Parathyroid adenoma (tissue), 2 donors: ENCODE measurements at regions not wholly inside any gene's neighbourhood (a gene's known extent, or its start where the extent isn't known, plus 50 kb on each side); places are given as distances from the start of the nearest gene placed in this dataset.
"Not testable (repeated sequence)": the region's sequence is repeated elsewhere in the genome, so short reads cannot be mapped to it uniquely, and the experiment has no call there.

ENCODE experiments used
- H2AFZ ChIP-seq: fragments of 300-600 bp; sonication (generic); one replicate; pipeline ENCODE4 v1.7.0; 2017; ENCODE audit warnings: antibody characterized with exemption, mild to moderate bottlenecking
- H3K27ac ChIP-seq: fragments of 300-600 bp; sonication (generic); one replicate; pipeline ENCODE4 v1.7.0; 2017
- H3K27me3 ChIP-seq: fragments of 300-600 bp; sonication (generic); one replicate; pipeline ENCODE4 v1.7.0; 2017; ENCODE audit warnings: low read length; ENCODE audit not compliant: control insufficient read depth, insufficient read depth
- H3K36me3 ChIP-seq: fragments of 300-600 bp; sonication (generic); one replicate; pipeline ENCODE4 v1.7.0; 2017; ENCODE audit warnings: low read length; ENCODE audit not compliant: control insufficient read depth, insufficient read depth
- H3K4me1 ChIP-seq: fragments of 300-600 bp; sonication (generic); one replicate; pipeline ENCODE4 v1.7.0; 2017; ENCODE audit warnings: control low read depth
- H3K4me2 ChIP-seq: fragments of 300-600 bp; sonication (generic); one replicate; pipeline ENCODE4 v1.7.0; 2017; ENCODE audit warnings: low read length
- H3K4me3 ChIP-seq: fragments of 300-600 bp; sonication (generic); one replicate; pipeline ENCODE4 v1.7.0; 2017; ENCODE audit warnings: low read depth, low read length
- H3K79me2 ChIP-seq: fragments of 300-600 bp; sonication (generic); one replicate; pipeline ENCODE4 v1.7.0; 2017; ENCODE audit warnings: control low read depth
- H3K9ac ChIP-seq: fragments of 300-600 bp; sonication (generic); one replicate; pipeline ENCODE4 v1.7.0; 2017; ENCODE audit warnings: mild to moderate bottlenecking
- H3K9me3 ChIP-seq: fragments of 300-600 bp; sonication (generic); one replicate; pipeline ENCODE4 v1.7.0; 2017; ENCODE audit warnings: low read length; ENCODE audit not compliant: control insufficient read depth
- TF ChIP-seq, protein P1 (sequence below): fragments of 300-600 bp; sonication (generic); IDR thresholded peaks from one replicate; pipeline ENCODE4 v1.7.0; 2017; ENCODE audit warnings: antibody characterized with exemption, mild to moderate bottlenecking
- donor health status: primary hyperparathyroidism.

- TF ChIP-seq, protein P1, sequence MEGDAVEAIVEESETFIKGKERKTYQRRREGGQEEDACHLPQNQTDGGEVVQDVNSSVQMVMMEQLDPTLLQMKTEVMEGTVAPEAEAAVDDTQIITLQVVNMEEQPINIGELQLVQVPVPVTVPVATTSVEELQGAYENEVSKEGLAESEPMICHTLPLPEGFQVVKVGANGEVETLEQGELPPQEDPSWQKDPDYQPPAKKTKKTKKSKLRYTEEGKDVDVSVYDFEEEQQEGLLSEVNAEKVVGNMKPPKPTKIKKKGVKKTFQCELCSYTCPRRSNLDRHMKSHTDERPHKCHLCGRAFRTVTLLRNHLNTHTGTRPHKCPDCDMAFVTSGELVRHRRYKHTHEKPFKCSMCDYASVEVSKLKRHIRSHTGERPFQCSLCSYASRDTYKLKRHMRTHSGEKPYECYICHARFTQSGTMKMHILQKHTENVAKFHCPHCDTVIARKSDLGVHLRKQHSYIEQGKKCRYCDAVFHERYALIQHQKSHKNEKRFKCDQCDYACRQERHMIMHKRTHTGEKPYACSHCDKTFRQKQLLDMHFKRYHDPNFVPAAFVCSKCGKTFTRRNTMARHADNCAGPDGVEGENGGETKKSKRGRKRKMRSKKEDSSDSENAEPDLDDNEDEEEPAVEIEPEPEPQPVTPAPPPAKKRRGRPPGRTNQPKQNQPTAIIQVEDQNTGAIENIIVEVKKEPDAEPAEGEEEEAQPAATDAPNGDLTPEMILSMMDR = no peak
- no peak overlapping the region for H3K9ac ChIP-seq
- H3K4me3 ChIP-seq = no peak overlapping the region
- H3K4me1 ChIP-seq = no peaks in the 10 kb centered on the region
- no peaks in the 10 kb centered on the region for H3K36me3 ChIP-seq
- no peaks in the 10 kb centered on the region for H3K9me3 ChIP-seq
- H2AFZ ChIP-seq = no peak overlapping the region
- H3K27me3 ChIP-seq = no peaks in the 10 kb centered on the region
- H3K4me2 ChIP-seq = no peak overlapping the region
- no peak overlapping the region for H3K27ac ChIP-seq
- no peaks in the 10 kb centered on the region for H3K79me2 ChIP-seq
These were observed 345.6 kb downstream of the ADAMTS20 start for GRCh38 chr12:43206396-43206795.

DNA sequence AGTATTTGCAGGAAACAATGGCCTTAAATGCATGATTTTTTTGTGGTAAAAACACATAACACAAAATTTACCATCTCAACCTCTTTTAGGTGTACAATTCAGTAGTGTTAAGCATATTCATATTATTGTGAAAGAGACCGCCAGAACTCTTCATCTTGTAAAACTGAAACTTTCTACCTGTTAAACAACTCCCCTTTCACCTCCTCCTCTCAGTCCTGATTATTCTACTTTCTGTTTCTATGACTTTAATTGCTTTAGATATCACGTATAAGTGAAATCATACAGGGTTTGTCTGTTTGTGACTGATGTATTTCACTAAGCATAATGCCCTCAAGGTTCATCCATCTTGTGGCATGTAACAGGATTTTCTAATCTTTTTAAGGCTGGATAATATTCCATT, 353.4 kb downstream of the ADAMTS20 start:
- Histone ChIP-seq H3K4me2 (no peak overlapping the region), H2AFZ (no peak overlapping the region), H3K27ac (no peak overlapping the region), H3K9me3 (no peaks in the 10 kb centered on the region), H3K27me3 (no peaks in the 10 kb centered on the region), H3K79me2 (no peaks in the 10 kb centered on the region), H3K9ac (no peak overlapping the region), H3K36me3 (no peaks in the 10 kb centered on the region), H3K4me3 (no peak overlapping the region), H3K4me1 (no peaks in the 10 kb centered on the region)
- TF ChIP-seq, protein P1 = no peak

- no peak overlapping the region for H2AFZ ChIP-seq
- no peak overlapping the region for H3K4me3 ChIP-seq
- H3K4me2 ChIP-seq = no peak overlapping the region
- no peaks in the 10 kb centered on the region for H3K9me3 ChIP-seq
- H3K27me3 ChIP-seq = no peaks in the 10 kb centered on the region
- no peak overlapping the region for H3K27ac ChIP-seq
- no peaks in the 10 kb centered on the region for H3K79me2 ChIP-seq
- H3K9ac ChIP-seq = no peak overlapping the region
- no peaks in the 10 kb centered on the region for H3K36me3 ChIP-seq
- TF ChIP-seq, protein P1 = no peak
- H3K4me1 ChIP-seq = no peaks in the 10 kb centered on the region
These were observed 355.6 kb downstream of the ADAMTS20 start for GRCh38 chr12:43196268-43196907.

GRCh38 chr12:43193096-43193495, 358.9 kb downstream of the ADAMTS20 start:
- H2AFZ ChIP-seq, H3K36me3 ChIP-seq, H3K9ac ChIP-seq, H3K4me3 ChIP-seq, H3K27me3 ChIP-seq, H3K9me3 ChIP-seq, H3K27ac ChIP-seq, H3K79me2 ChIP-seq, H3K4me2 ChIP-seq, H3K4me1 ChIP-seq: not testable (repeated sequence)

- H3K9me3 ChIP-seq, H3K27me3 ChIP-seq: not testable (repeated sequence)
These were observed 359.6 kb downstream of the ADAMTS20 start for GRCh38 chr12:43192442-43192841.

GRCh38 chr12:43180242-43180641, 371.8 kb downstream of the ADAMTS20 start:
- H3K27ac ChIP-seq = no peak overlapping the region
- TF ChIP-seq, protein P1 = no peak
- no peaks in the 10 kb centered on the region for H3K36me3 ChIP-seq
- H3K79me2 ChIP-seq = no peaks in the 10 kb centered on the region
- H3K4me3 ChIP-seq = no peak overlapping the region
- no peaks in the 10 kb centered on the region for H3K27me3 ChIP-seq
- no peaks in the 10 kb centered on the region for H3K4me1 ChIP-seq
- H2AFZ ChIP-seq = no peak overlapping the region
- no peak overlapping the region for H3K4me2 ChIP-seq
- H3K9ac ChIP-seq = no peak overlapping the region
- no peaks in the 10 kb centered on the region for H3K9me3 ChIP-seq

More at GRCh38 chr12:43192442-43192841, 359.6 kb downstream of the ADAMTS20 start:
- not testable (repeated sequence) for H3K27ac ChIP-seq, H3K36me3 ChIP-seq, H3K9ac ChIP-seq, H3K4me1 ChIP-seq, H2AFZ ChIP-seq, H3K79me2 ChIP-seq, H3K4me2 ChIP-seq, H3K4me3 ChIP-seq
